OCI-LY3 (cell line): ENCODE measurements at regions not wholly inside any gene's neighbourhood (a gene's known extent, or its start where the extent isn't known, plus 50 kb on each side); places are given as distances from the start of the nearest gene placed in this dataset.
A peak's percentile ranks its signal among the peaks of the same experiment; 100 is the strongest.

Experiments used
- H2AFZ ChIP-seq: fragments of 200-600, 300-600 bp; shearing (Covaris generic); 2 replicates; pipeline ENCODE4 v1.6.0; 2014; ENCODE audit warnings: antibody characterized with exemption, low read depth, low read length
- H3K27ac ChIP-seq: fragments of 200-600, 300-600 bp; sonication (generic); 2 replicates; pipeline ENCODE4 v1.5.1; 2014; ENCODE audit warnings: mild to moderate bottlenecking, low read length, moderate library complexity, mixed read lengths
- H3K27me3 ChIP-seq: fragments of 200-600, 300-600 bp; sonication (generic); 2 replicates; pipeline ENCODE4 v1.6.1; 2014; ENCODE audit warnings: low read depth, low read length, mixed read lengths
- H3K36me3 ChIP-seq: fragments of 200-600, 300-600 bp; sonication (generic); replicated peaks from 2 replicates; pipeline ENCODE3; 2014; ENCODE audit warnings: low read depth, low read length, mixed read lengths
- H3K4me1 ChIP-seq: fragments of 300-600, 200-600 bp; sonication (generic); 2 replicates; pipeline ENCODE4 v1.6.1; 2014; ENCODE audit warnings: low read length, mixed read lengths
- H3K4me2 ChIP-seq: fragments of 200-600, 300-600 bp; sonication (generic); 2 replicates; pipeline ENCODE4 v1.6.1; 2014; ENCODE audit warnings: low read length, mixed read lengths
- H3K4me3 ChIP-seq: fragments of 300-600, 200-600 bp; sonication (generic); 2 replicates; pipeline ENCODE4 v1.5.1; 2014; ENCODE audit warnings: antibody characterized with exemption, mild to moderate bottlenecking, low read length, moderate library complexity
- H3K79me2 ChIP-seq: fragments of 300-600, 200-600 bp; shearing (Covaris generic); 2 replicates; pipeline ENCODE4 v1.6.1; 2014; ENCODE audit warnings: mild to moderate bottlenecking, low read length, mixed read lengths
- H3K9ac ChIP-seq: fragments of 300-600, 200-600 bp; shearing (Covaris generic); 2 replicates; pipeline ENCODE4 v1.6.0; 2014; ENCODE audit warnings: mild to moderate bottlenecking, low read length, moderate library complexity
- H3K9me3 ChIP-seq: fragments of 200-600, 300-600 bp; shearing (Covaris generic); 2 replicates; pipeline ENCODE4 v1.6.1; 2014; ENCODE audit warnings: low read length, mixed read lengths; ENCODE audit not compliant: insufficient read depth
- H4K20me1 ChIP-seq: fragments of 200-600, 300-600 bp; sonication (generic); 2 replicates; pipeline ENCODE4 v1.6.1; 2016; ENCODE audit warnings: low read length, mixed read lengths; ENCODE audit not compliant: insufficient read depth
- CTCF ChIP-seq: fragments of 200-600, 300-600 bp; sonication (generic); IDR thresholded peaks from 2 replicates; pipeline ENCODE4 v1.5.1; 2014; ENCODE audit warnings: antibody characterized with exemption, low read length, low read depth
- EZH2phosphoT487 ChIP-seq: fragments of 200-600 bp; shearing (Covaris generic); IDR thresholded peaks from 2 replicates; pipeline ENCODE4 v1.6.1; 2018; ENCODE audit warnings: antibody characterized with exemption, mixed run types, low read depth

DNA sequence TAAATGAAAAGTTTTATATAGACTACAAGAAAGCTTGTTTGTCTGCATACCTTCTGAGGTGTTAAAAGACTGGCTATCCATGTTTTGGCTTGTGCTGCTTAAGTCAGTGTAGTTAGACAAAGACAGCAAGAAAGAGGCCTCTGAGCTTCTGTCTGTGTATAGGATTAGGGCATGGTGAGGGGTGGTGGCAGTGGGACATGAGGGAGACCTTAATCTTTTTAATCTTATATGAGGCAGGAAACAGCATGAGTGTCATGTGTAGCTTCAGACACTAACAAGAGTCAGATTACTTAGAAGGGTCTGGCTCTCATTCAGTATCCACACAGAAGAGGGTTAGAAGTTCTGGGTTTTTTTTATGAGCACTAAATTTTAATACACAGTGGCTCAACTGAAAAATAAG is 213.3 kb downstream of the GABRG1 start:
- Histone ChIP-seq H4K20me1 (no peaks in the 10 kb centered on the region), H3K79me2 (no peaks in the 10 kb centered on the region), H3K4me2 (peak overlapping the region; percentile 11; the same call in 1 of the 2 replicates), H3K36me3 (no peaks in the 10 kb centered on the region), H3K4me3 (no peak overlapping the region), H3K9ac (no peak overlapping the region), H2AFZ (no peak overlapping the region), H3K27me3 (no peaks in the 10 kb centered on the region), H3K4me1 (peaks cover 10% of the 10 kb centered on the region), H3K9me3 (no peaks in the 10 kb centered on the region), H3K27ac (no peak overlapping the region)
- no peak for TF ChIP-seq CTCF
- TF ChIP-seq EZH2phosphoT487, result no peak

DNA sequence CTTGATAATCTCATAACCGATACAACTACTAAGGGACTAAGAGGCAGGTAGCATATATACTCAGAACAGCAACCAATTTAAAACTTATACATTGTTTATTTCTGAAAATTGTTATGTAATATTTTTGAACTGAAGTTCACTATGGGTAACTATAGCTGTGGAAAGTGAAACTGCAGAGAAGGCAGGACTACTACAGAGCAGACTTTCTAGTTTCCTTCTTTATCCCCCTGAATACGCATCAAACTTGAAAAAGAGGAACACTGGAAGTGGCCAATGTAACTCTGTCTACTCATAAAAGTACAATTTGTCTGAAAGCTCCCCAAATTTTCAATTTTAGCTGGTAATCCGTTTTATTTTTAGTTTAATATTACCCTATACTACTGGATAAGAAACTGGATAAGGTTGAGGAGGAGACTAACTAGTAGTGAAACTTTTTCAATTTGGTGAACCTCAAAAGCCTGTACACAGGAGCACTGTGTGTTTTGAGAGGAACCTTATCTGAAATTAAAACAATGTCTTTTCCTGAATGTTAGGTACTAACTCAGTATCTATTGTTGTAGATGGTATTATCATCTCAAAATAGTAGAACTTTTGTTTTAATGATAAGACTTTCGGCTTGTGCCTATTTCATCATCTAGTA is 225.8 kb downstream of the GABRG1 start:
- Histone ChIP-seq H3K4me2 (no peak overlapping the region), H3K4me3 (no peak overlapping the region), H2AFZ (no peak overlapping the region), H3K27ac (no peak overlapping the region), H3K9me3 (no peaks in the 10 kb centered on the region), H3K27me3 (no peaks in the 10 kb centered on the region), H4K20me1 (no peaks in the 10 kb centered on the region), H3K9ac (no peak overlapping the region), H3K79me2 (no peaks in the 10 kb centered on the region), H3K36me3 (no peaks in the 10 kb centered on the region), H3K4me1 (no peaks in the 10 kb centered on the region)
- TF ChIP-seq CTCF (no peak), EZH2phosphoT487 (no peak)

- H3K9me3 ChIP-seq, result no peaks in the 10 kb centered on the region
- no peak overlapping the region for H3K4me2 ChIP-seq
- no peak overlapping the region for H3K9ac ChIP-seq
- H3K27me3 ChIP-seq, result no peaks in the 10 kb centered on the region
- TF ChIP-seq EZH2phosphoT487 (no peak), CTCF (no peak)
- H3K27ac ChIP-seq, result no peak overlapping the region
- H4K20me1 ChIP-seq, result no peaks in the 10 kb centered on the region
- no peak overlapping the region for H3K4me3 ChIP-seq
- H3K36me3 ChIP-seq, result no peaks in the 10 kb centered on the region
- no peak overlapping the region for H2AFZ ChIP-seq
- no peaks in the 10 kb centered on the region for H3K79me2 ChIP-seq
- no peaks in the 10 kb centered on the region for H3K4me1 ChIP-seq
These were observed 240.4 kb downstream of the GABRG1 start for GRCh38 chr4:45883421-45883820.

DNA sequence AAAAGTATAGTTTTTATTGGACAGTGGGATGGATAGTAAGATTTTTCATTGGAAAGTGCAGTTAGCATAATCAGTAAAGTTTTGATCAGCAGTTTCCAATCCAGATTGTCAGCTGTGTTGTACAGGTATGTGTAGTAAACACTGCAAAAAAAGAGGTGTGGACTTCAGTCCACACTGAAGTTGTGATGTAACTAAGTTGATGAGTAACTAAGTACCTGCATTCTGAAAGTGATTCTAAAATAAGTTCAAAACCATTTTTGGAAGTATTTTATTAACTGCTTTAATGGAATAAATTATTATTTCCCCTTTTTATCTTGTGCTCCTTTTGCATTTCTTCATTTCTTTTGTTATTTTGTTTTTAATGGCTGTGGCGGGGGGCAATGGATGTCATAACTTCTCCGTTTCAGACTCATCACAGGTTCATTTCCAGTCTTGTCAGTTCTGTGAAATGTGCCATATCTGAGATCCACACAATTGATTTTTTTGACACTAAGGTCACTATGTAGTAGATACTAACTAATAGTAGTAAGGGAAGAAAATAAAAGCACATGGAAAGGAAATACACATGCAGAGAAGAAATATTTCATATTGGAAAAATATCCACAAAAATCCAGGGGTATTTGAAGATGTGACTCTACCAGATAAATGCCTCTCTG is 247.5 kb downstream of the GABRG1 start:
- Histone ChIP-seq H3K27ac (no peak overlapping the region), H3K79me2 (no peaks in the 10 kb centered on the region), H2AFZ (no peak overlapping the region)

More for the DNA sequence above, 247.5 kb downstream of the GABRG1 start:
- Histone ChIP-seq H3K9me3 (no peaks in the 10 kb centered on the region), H3K9ac (no peak overlapping the region), H3K36me3 (no peaks in the 10 kb centered on the region), H4K20me1 (no peaks in the 10 kb centered on the region), H3K4me2 (no peak overlapping the region), H3K4me1 (no peaks in the 10 kb centered on the region), H3K27me3 (no peaks in the 10 kb centered on the region), H3K4me3 (no peak overlapping the region)
- TF ChIP-seq EZH2phosphoT487 (no peak), CTCF (no peak)
